SK-N-MC (cell line): ENCODE measurements at regions not wholly inside any gene's neighbourhood (a gene's known extent, or its start where the extent isn't known, plus 50 kb on each side); places are given as distances from the start of the nearest gene placed in this dataset.

Experiments used
- EZH2 ChIP-seq: fragments of 200-600 bp; sonication (generic); IDR thresholded peaks from one replicate; pipeline ENCODE4 v1.6.1; 2017; ENCODE audit warnings: antibody characterized with exemption
- POLR2AphosphoS5 ChIP-seq: IDR thresholded peaks from 2 replicates; pipeline ENCODE4 v1.6.1; 2012; ENCODE audit warnings: mild to moderate bottlenecking, low read depth, low read length, borderline replicate concordance

DNA sequence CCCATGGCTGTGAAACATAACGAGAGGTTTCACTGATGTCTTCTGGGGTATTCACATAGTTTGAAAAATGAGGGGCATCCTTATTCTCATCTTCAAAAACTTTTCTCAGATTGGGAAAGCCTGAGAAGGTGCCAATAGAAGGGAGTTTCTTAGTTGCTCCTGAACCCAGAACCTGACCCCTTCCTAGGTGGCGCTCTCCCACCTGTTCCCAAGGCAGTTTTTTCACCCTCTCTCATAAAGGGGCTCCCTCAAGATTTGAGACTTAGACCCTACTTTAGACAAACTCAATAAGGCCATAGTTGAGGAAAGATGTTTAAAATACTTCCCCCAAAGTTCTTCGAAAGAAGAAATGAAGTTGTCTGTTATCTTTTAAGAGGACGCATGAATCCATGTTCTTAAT is 142.2 kb downstream of the FGF9 start:
- no peak for TF ChIP-seq EZH2
- no peak for TF ChIP-seq POLR2AphosphoS5
